ENCODE measurements at regions not wholly inside any gene's neighbourhood (a gene's known extent, or its start where the extent isn't known, plus 50 kb on each side); places are given as distances from the start of the nearest gene placed in this dataset.
A peak's percentile ranks its signal among the peaks of the same experiment; 100 is the strongest.

GRCh38 chrX:7252013-7252610, 104.2 kb upstream of the PUDP start:
- no peak overlapping the region for H3K4me3 ChIP-seq (ENCODE audit: control insufficient read depth, low read depth, low read length)
- no peak for DNase-seq (ENCODE audit: low read depth)
- no peak for TF ChIP-seq CTCF (conservative IDR thresholded peaks at IDR 0.05; ENCODE audit: control insufficient read depth, insufficient read depth, low read depth, low read length)

- no peak for DNase-seq (ENCODE audit: low read depth)
- no peak overlapping the region for H3K4me3 ChIP-seq (ENCODE audit: control insufficient read depth, low read depth, low read length)
- no peak for TF ChIP-seq CTCF (conservative IDR thresholded peaks at IDR 0.05; ENCODE audit: control insufficient read depth, insufficient read depth, low read depth, low read length)
Observed at GRCh38 chrX:7247346-7247745, 99.4 kb upstream of the PUDP start.

- TF ChIP-seq CTCF (conservative IDR thresholded peaks at IDR 0.05; ENCODE audit: control insufficient read depth, insufficient read depth, low read depth, low read length), result no peak
- no peak overlapping the region for H3K4me3 ChIP-seq (ENCODE audit: control insufficient read depth, low read depth, low read length)
- no peak for DNase-seq (ENCODE audit: low read depth)
Observed at GRCh38 chrX:7244405-7244804, 96.5 kb upstream of the PUDP start.

GRCh38 chrX:7242613-7243012, 94.7 kb upstream of the PUDP start:
- no peak overlapping the region for H3K4me3 ChIP-seq (ENCODE audit: control insufficient read depth, low read depth, low read length)
- no peak for DNase-seq (ENCODE audit: low read depth)
- TF ChIP-seq CTCF (conservative IDR thresholded peaks at IDR 0.05; ENCODE audit: control insufficient read depth, insufficient read depth, low read depth, low read length), result no peak

GRCh38 chrX:7240929-7241328, 93.0 kb upstream of the PUDP start:
- no peak overlapping the region for H3K4me3 ChIP-seq (ENCODE audit: control insufficient read depth, low read depth, low read length)
- no peak for TF ChIP-seq CTCF (conservative IDR thresholded peaks at IDR 0.05; ENCODE audit: control insufficient read depth, insufficient read depth, low read depth, low read length)
- no peak for DNase-seq (ENCODE audit: low read depth)

- no peak for TF ChIP-seq CTCF (conservative IDR thresholded peaks at IDR 0.05; ENCODE audit: control insufficient read depth, insufficient read depth, low read depth, low read length)
- peak; percentile 5 for DNase-seq (ENCODE audit: low read depth)
- H3K4me3 ChIP-seq (ENCODE audit: control insufficient read depth, low read depth, low read length), result no peak overlapping the region
Observed at GRCh38 chrX:7235071-7235470, 87.1 kb upstream of the PUDP start.
